ENCODE measurements at regions not wholly inside any gene's neighbourhood (a gene's known extent, or its start where the extent isn't known, plus 50 kb on each side); places are given as distances from the start of the nearest gene placed in this dataset.
A peak's percentile ranks its signal among the peaks of the same experiment; 100 is the strongest.
"Not testable (repeated sequence)": the region's sequence is repeated elsewhere in the genome, so short reads cannot be mapped to it uniquely, and the experiment has no call there.

- Histone ChIP-seq H3K36me3 (ENCODE audit: control insufficient read depth, low read depth, low read length) (no peaks in the 10 kb centered on the region), H3K27ac (ENCODE audit: low read length) (no peak overlapping the region), H3K9ac (ENCODE audit: low read length) (no peak overlapping the region), H3K9me3 (ENCODE audit: control insufficient read depth, low read depth, low read length) (no peaks in the 10 kb centered on the region), H3K4me1 (ENCODE audit: control insufficient read depth, low read depth, low read length) (no peaks in the 10 kb centered on the region), H3K4me3 (ENCODE audit: low read length) (no peak overlapping the region), H3K27me3 (ENCODE audit: control insufficient read depth, insufficient read depth, low read length) (no peaks in the 10 kb centered on the region)
Measured at GRCh38 chr6:102126488-102126887, 733.0 kb downstream of the GRIK2 start.

GRCh38 chr6:102127253-102127652, 733.7 kb downstream of the GRIK2 start:
- Histone ChIP-seq H3K4me1 (ENCODE audit: control insufficient read depth, low read depth, low read length) (no peaks in the 10 kb centered on the region), H3K27me3 (ENCODE audit: control insufficient read depth, insufficient read depth, low read length) (no peaks in the 10 kb centered on the region), H3K4me3 (ENCODE audit: low read length) (no peak overlapping the region), H3K27ac (ENCODE audit: low read length) (no peak overlapping the region), H3K9me3 (ENCODE audit: control insufficient read depth, low read depth, low read length) (no peaks in the 10 kb centered on the region), H3K9ac (ENCODE audit: low read length) (no peak overlapping the region), H3K36me3 (ENCODE audit: control insufficient read depth, low read depth, low read length) (no peaks in the 10 kb centered on the region)

- Histone ChIP-seq H3K4me3 (ENCODE audit: low read length) (no peak overlapping the region), H3K27ac (ENCODE audit: low read length) (no peak overlapping the region), H3K36me3 (ENCODE audit: control insufficient read depth, low read depth, low read length) (no peaks in the 10 kb centered on the region), H3K4me1 (ENCODE audit: control insufficient read depth, low read depth, low read length) (no peaks in the 10 kb centered on the region), H3K27me3 (ENCODE audit: control insufficient read depth, insufficient read depth, low read length) (no peaks in the 10 kb centered on the region), H3K9ac (ENCODE audit: low read length) (no peak overlapping the region), H3K9me3 (ENCODE audit: control insufficient read depth, low read depth, low read length) (no peaks in the 10 kb centered on the region)
Measured at GRCh38 chr6:102137859-102138258, 744.4 kb downstream of the GRIK2 start.

GRCh38 chr6:102149191-102149590, 755.7 kb downstream of the GRIK2 start:
- Histone ChIP-seq H3K27ac (ENCODE audit: low read length) (no peak overlapping the region), H3K4me3 (ENCODE audit: low read length) (no peak overlapping the region), H3K4me1 (ENCODE audit: control insufficient read depth, low read depth, low read length) (no peaks in the 10 kb centered on the region), H3K9me3 (ENCODE audit: control insufficient read depth, low read depth, low read length) (no peaks in the 10 kb centered on the region), H3K27me3 (ENCODE audit: control insufficient read depth, insufficient read depth, low read length) (no peaks in the 10 kb centered on the region), H3K9ac (ENCODE audit: low read length) (no peak overlapping the region), H3K36me3 (ENCODE audit: control insufficient read depth, low read depth, low read length) (no peaks in the 10 kb centered on the region)

- no peaks in the 10 kb centered on the region for H3K36me3 ChIP-seq (ENCODE audit: control insufficient read depth, low read depth, low read length)
- no peaks in the 10 kb centered on the region for H3K27me3 ChIP-seq (ENCODE audit: control insufficient read depth, insufficient read depth, low read length)
- no peaks in the 10 kb centered on the region for H3K4me1 ChIP-seq (ENCODE audit: control insufficient read depth, low read depth, low read length)
- no peak overlapping the region for H3K9ac ChIP-seq (ENCODE audit: low read length)
- H3K4me3 ChIP-seq (ENCODE audit: low read length) = no peak overlapping the region
- no peaks in the 10 kb centered on the region for H3K9me3 ChIP-seq (ENCODE audit: control insufficient read depth, low read depth, low read length)
- H3K27ac ChIP-seq (ENCODE audit: low read length) = no peak overlapping the region
Measured at GRCh38 chr6:102150549-102150948, 757.0 kb downstream of the GRIK2 start.

GRCh38 chr6:102154176-102154575, 760.7 kb downstream of the GRIK2 start:
- no peaks in the 10 kb centered on the region for H3K4me1 ChIP-seq (ENCODE audit: control insufficient read depth, low read depth, low read length)
- no peaks in the 10 kb centered on the region for H3K27me3 ChIP-seq (ENCODE audit: control insufficient read depth, insufficient read depth, low read length)
- no peaks in the 10 kb centered on the region for H3K9me3 ChIP-seq (ENCODE audit: control insufficient read depth, low read depth, low read length)
- H3K9ac ChIP-seq (ENCODE audit: low read length) = no peak overlapping the region
- H3K27ac ChIP-seq (ENCODE audit: low read length) = no peak overlapping the region
- H3K36me3 ChIP-seq (ENCODE audit: control insufficient read depth, low read depth, low read length) = no peaks in the 10 kb centered on the region
- no peak overlapping the region for H3K4me3 ChIP-seq (ENCODE audit: low read length)

- Histone ChIP-seq H3K9me3 (ENCODE audit: control insufficient read depth, low read depth, low read length) (no peaks in the 10 kb centered on the region), H3K27me3 (ENCODE audit: control insufficient read depth, insufficient read depth, low read length) (no peaks in the 10 kb centered on the region), H3K27ac (ENCODE audit: low read length) (no peak overlapping the region), H3K4me3 (ENCODE audit: low read length) (no peak overlapping the region), H3K36me3 (ENCODE audit: control insufficient read depth, low read depth, low read length) (no peaks in the 10 kb centered on the region), H3K9ac (ENCODE audit: low read length) (no peak overlapping the region), H3K4me1 (ENCODE audit: control insufficient read depth, low read depth, low read length) (no peaks in the 10 kb centered on the region)
Measured at GRCh38 chr6:102154874-102155273, 761.4 kb downstream of the GRIK2 start.

- not testable (repeated sequence) for H3K36me3 ChIP-seq (ENCODE audit: control insufficient read depth, low read depth, low read length); H3K4me1 ChIP-seq (ENCODE audit: control insufficient read depth, low read depth, low read length); H3K9me3 ChIP-seq (ENCODE audit: control insufficient read depth, low read depth, low read length); H3K27me3 ChIP-seq (ENCODE audit: control insufficient read depth, insufficient read depth, low read length); H3K27ac ChIP-seq (ENCODE audit: low read length); H3K9ac ChIP-seq (ENCODE audit: low read length)
- H3K4me3 ChIP-seq (ENCODE audit: low read length) = peak overlapping the region; percentile 30
Measured at GRCh38 chr6:102169802-102170201, 776.3 kb downstream of the GRIK2 start.

- H3K4me3 ChIP-seq (ENCODE audit: low read length) = no peak overlapping the region
- no peaks in the 10 kb centered on the region for H3K36me3 ChIP-seq (ENCODE audit: control insufficient read depth, low read depth, low read length)
- H3K4me1 ChIP-seq (ENCODE audit: control insufficient read depth, low read depth, low read length) = no peaks in the 10 kb centered on the region
- no peaks in the 10 kb centered on the region for H3K9me3 ChIP-seq (ENCODE audit: control insufficient read depth, low read depth, low read length)
- no peak overlapping the region for H3K27ac ChIP-seq (ENCODE audit: low read length)
- H3K27me3 ChIP-seq (ENCODE audit: control insufficient read depth, insufficient read depth, low read length) = no peaks in the 10 kb centered on the region
- no peak overlapping the region for H3K9ac ChIP-seq (ENCODE audit: low read length)
Measured at GRCh38 chr6:102187186-102187585, 793.7 kb downstream of the GRIK2 start.

GRCh38 chr6:102195311-102195710, 801.8 kb downstream of the GRIK2 start:
- Histone ChIP-seq H3K9me3 (ENCODE audit: control insufficient read depth, low read depth, low read length) (peaks cover 9% of the 10 kb centered on the region), H3K27ac (ENCODE audit: low read length) (no peak overlapping the region), H3K36me3 (ENCODE audit: control insufficient read depth, low read depth, low read length) (no peaks in the 10 kb centered on the region)

GRCh38 chr6:102197211-102197610, 803.7 kb downstream of the GRIK2 start:
- Histone ChIP-seq H3K4me3 (ENCODE audit: low read length) (no peak overlapping the region), H3K9me3 (ENCODE audit: control insufficient read depth, low read depth, low read length) (peaks cover 9% of the 10 kb centered on the region), H3K9ac (ENCODE audit: low read length) (no peak overlapping the region), H3K27me3 (ENCODE audit: control insufficient read depth, insufficient read depth, low read length) (no peaks in the 10 kb centered on the region), H3K27ac (ENCODE audit: low read length) (no peak overlapping the region), H3K36me3 (ENCODE audit: control insufficient read depth, low read depth, low read length) (no peaks in the 10 kb centered on the region), H3K4me1 (ENCODE audit: control insufficient read depth, low read depth, low read length) (no peaks in the 10 kb centered on the region)

More at GRCh38 chr6:102195311-102195710, 801.8 kb downstream of the GRIK2 start:
- no peak overlapping the region for H3K4me3 ChIP-seq (ENCODE audit: low read length)
- no peak overlapping the region for H3K9ac ChIP-seq (ENCODE audit: low read length)
- no peaks in the 10 kb centered on the region for H3K27me3 ChIP-seq (ENCODE audit: control insufficient read depth, insufficient read depth, low read length)
- H3K4me1 ChIP-seq (ENCODE audit: control insufficient read depth, low read depth, low read length) = no peaks in the 10 kb centered on the region

- Histone ChIP-seq H3K36me3 (ENCODE audit: control insufficient read depth, low read depth, low read length) (no peaks in the 10 kb centered on the region), H3K27ac (ENCODE audit: low read length) (no peak overlapping the region), H3K27me3 (ENCODE audit: control insufficient read depth, insufficient read depth, low read length) (no peaks in the 10 kb centered on the region), H3K9me3 (ENCODE audit: control insufficient read depth, low read depth, low read length) (no peaks in the 10 kb centered on the region), H3K9ac (ENCODE audit: low read length) (no peak overlapping the region), H3K4me1 (ENCODE audit: control insufficient read depth, low read depth, low read length) (no peaks in the 10 kb centered on the region), H3K4me3 (ENCODE audit: low read length) (no peak overlapping the region)
Measured at GRCh38 chr6:102204351-102204750, 810.8 kb downstream of the GRIK2 start.

Data from iPS-18a (cell line).